Hematopoietic multipotent progenitor cell treated with erythropoietin and hydrocortisone succinate and interleukin-3 and kit ligand, for 15 days (in vitro differentiated cells): ENCODE measurements at regions not wholly inside any gene's neighbourhood (a gene's known extent, or its start where the extent isn't known, plus 50 kb on each side); places are given as distances from the start of the nearest gene placed in this dataset.

ENCODE experiments used
- DNase-seq: peaks from one replicate; pipeline ENCODE4 v3.0.0-alpha.2; 2015; ENCODE audit warnings: low spot score

- DNase-seq: no peak
Observed at GRCh38 chr6:51250317-51250716, 431.6 kb downstream of the TFAP2B start.

- no peak for DNase-seq
Observed at GRCh38 chr6:51257938-51258337, 439.3 kb downstream of the TFAP2B start.

- DNase-seq: no peak
Observed at GRCh38 chr6:51260003-51260402, 441.3 kb downstream of the TFAP2B start.

GRCh38 chr6:51261691-51262090 lies 443.0 kb downstream of the TFAP2B start:
- no peak for DNase-seq

- DNase-seq: no peak
Observed at GRCh38 chr6:51265426-51265825, 446.8 kb downstream of the TFAP2B start.

- no peak for DNase-seq
Observed at GRCh38 chr6:51266604-51267003, 447.9 kb downstream of the TFAP2B start.

- DNase-seq: no peak
Observed at GRCh38 chr6:51268666-51269065, 450.0 kb downstream of the TFAP2B start.

- no peak for DNase-seq
Observed at GRCh38 chr6:51269876-51270275, 451.2 kb downstream of the TFAP2B start.

- no peak for DNase-seq
Observed at GRCh38 chr6:51271615-51272014, 452.9 kb downstream of the TFAP2B start.

- DNase-seq: no peak
Observed at GRCh38 chr6:51273228-51273961, 454.7 kb downstream of the TFAP2B start.

- no peak for DNase-seq
Observed at GRCh38 chr6:51277474-51277873, 458.8 kb downstream of the TFAP2B start.

GRCh38 chr6:51282026-51282425 lies 463.4 kb downstream of the TFAP2B start:
- DNase-seq: no peak

- DNase-seq: no peak
Observed at GRCh38 chr6:51283723-51284355, 465.2 kb downstream of the TFAP2B start.

GRCh38 chr6:51285876-51286275 lies 467.2 kb downstream of the TFAP2B start:
- DNase-seq: no peak

GRCh38 chr6:51289041-51289440 lies 470.4 kb downstream of the TFAP2B start:
- DNase-seq: no peak

GRCh38 chr6:51292659-51293058 lies 474.0 kb downstream of the TFAP2B start:
- no peak for DNase-seq

- no peak for DNase-seq
Observed at GRCh38 chr6:51299621-51300380, 481.1 kb downstream of the TFAP2B start.

- DNase-seq: no peak
Observed at GRCh38 chr6:51300510-51300909, 481.8 kb downstream of the TFAP2B start.

- no peak for DNase-seq
Observed at GRCh38 chr6:51301962-51302361, 483.3 kb downstream of the TFAP2B start.

- no peak for DNase-seq
Observed at GRCh38 chr6:51302431-51302830, 483.8 kb downstream of the TFAP2B start.

- DNase-seq: no peak
Observed at GRCh38 chr6:51303338-51303737, 484.7 kb downstream of the TFAP2B start.

- no peak for DNase-seq
Observed at GRCh38 chr6:51314965-51315364, 496.3 kb downstream of the TFAP2B start.

GRCh38 chr6:51318674-51319073 lies 500.0 kb downstream of the TFAP2B start:
- DNase-seq: no peak
